EH (cell line): ENCODE measurements at regions not wholly inside any gene's neighbourhood (a gene's known extent, or its start where the extent isn't known, plus 50 kb on each side); places are given as distances from the start of the nearest gene placed in this dataset.
"Not testable (repeated sequence)": the region's sequence is repeated elsewhere in the genome, so short reads cannot be mapped to it uniquely, and the experiment has no call there.

Experiments
- DNase-seq: peaks from one replicate; pipeline ENCODE4 v3.0.0-alpha.2; 2015; ENCODE audit warnings: low read depth

- no peak for DNase-seq
Measured at GRCh38 chr1:229860926-229861325, 206.1 kb upstream of the GALNT2 start.

- no peak for DNase-seq
Measured at GRCh38 chr1:229862017-229862774, 204.8 kb upstream of the GALNT2 start.

DNA sequence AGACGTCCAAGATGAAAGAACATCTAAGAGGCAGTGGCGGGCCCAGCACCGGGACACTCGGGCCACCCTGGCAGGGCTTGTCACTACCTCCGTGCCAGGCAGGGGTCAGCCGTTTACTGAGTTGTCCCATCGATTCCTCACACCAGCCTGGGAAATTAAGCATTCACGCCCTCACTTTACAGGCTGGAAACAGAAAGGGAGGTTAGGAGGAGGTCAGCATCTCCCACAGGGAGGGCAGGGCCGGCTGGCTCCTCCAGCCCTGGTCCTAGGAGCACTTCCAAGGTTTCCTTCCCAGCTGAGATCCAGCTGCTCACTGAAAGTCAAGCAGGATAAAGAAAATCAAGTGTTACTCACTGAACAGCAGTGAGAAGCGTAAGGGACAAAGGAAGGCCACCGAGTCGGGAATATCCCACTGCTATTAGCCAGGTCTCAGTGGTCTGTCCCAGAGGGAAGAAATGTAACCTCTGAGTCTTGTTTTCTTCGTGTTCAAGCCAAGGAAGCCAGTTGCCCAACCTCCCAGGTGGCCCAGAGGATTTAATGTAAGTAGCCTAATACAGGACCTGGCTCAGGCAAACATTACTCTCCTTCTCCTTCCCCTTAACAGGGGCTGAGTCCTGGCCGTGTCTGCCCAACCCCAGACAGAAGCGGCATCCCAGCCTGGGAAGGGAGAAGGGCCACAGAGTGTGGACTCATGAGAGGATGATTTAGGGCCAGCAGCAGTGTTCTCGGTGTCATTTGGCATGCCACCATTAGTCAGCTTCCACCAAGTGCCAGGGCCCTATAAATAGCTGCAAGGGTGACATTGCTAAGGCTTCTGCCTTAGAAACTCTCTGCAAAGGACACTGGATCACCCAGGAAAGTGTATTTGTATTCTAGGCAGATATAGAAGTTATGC, 203.1 kb upstream of the GALNT2 start:
- no peak for DNase-seq

GRCh38 chr1:229864686-229865230, 202.3 kb upstream of the GALNT2 start:
- no peak for DNase-seq

- not testable (repeated sequence) for DNase-seq
Measured at GRCh38 chr1:229865321-229865720, 201.7 kb upstream of the GALNT2 start.

- DNase-seq, result no peak
Measured at GRCh38 chr1:229867726-229868125, 199.3 kb upstream of the GALNT2 start.

GRCh38 chr1:229869240-229869639, 197.8 kb upstream of the GALNT2 start:
- DNase-seq, result no peak

- DNase-seq, result no peak
Measured at GRCh38 chr1:229869687-229870086, 197.4 kb upstream of the GALNT2 start.

GRCh38 chr1:229870381-229870780, 196.7 kb upstream of the GALNT2 start:
- DNase-seq, result no peak

DNA sequence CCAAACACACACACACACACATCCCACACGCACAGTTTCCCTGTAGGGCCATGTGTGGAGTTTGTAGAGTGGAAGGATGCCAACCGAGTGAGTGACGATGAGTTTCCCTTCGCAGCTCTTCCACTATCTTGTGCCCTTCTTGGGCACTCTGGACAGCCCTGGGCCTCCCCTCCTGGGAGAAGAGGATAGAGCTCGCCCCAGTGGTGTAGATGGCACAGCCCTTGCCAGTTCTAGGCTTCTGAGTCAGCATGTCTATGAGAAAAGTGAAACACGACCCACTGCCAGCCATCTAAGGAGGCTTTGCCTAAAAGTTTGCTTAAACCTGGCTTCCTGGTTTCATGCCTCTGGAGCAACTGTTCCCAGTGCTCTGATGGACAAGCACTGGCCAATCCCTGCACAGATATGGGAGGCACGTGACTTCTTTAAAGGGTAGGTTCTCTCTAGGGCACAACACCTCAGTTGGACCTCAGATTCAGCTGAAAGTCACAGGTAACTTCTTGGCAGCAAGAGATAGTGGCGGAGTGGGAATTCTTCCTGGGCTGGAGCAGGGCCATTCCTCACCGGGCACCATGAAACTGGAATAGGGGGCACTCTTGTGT, 195.9 kb upstream of the GALNT2 start:
- DNase-seq, result no peak

DNA sequence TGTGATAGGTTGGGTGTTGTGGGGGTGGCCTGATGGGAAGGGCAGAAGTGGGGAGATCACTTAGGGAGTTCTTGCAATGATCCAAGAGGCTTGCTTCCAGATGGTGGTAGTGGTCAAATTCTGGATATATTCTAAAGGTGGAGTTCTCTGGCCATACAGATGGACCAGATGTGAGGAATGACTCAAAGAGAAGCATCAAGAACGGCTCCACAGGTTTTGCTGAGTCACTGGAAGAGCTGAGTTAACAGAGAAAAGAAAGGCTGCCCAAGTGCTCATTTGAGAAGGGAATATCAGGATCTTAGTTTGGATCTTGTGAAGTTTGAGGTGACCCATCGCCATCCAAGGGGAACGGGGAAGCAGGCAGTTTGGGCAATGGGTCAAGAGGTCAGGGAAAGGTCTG, 192.9 kb upstream of the GALNT2 start:
- no peak for DNase-seq

DNA sequence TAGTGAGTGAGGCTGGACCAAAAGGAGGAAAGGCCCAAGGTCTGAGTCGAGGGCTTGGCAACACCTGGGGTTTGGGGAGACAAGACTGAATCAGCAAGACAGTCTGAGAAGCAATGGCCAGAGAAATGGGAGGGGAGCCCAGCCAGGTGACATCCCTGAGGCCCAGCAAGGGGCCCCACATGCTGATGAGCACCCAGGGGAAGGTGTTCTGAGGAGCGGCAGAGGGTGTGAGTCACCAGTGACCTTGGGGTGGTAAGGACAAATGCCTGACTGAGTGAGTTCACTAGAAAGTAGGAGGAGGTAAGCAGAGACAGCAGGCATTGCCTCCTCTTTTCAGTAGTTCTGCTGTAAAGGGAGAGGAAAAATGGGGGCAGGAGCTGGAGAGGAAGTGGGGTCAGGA, 192.4 kb upstream of the GALNT2 start:
- no peak for DNase-seq

- DNase-seq, result no peak
Measured at GRCh38 chr1:229875086-229875485, 192.0 kb upstream of the GALNT2 start.

DNA sequence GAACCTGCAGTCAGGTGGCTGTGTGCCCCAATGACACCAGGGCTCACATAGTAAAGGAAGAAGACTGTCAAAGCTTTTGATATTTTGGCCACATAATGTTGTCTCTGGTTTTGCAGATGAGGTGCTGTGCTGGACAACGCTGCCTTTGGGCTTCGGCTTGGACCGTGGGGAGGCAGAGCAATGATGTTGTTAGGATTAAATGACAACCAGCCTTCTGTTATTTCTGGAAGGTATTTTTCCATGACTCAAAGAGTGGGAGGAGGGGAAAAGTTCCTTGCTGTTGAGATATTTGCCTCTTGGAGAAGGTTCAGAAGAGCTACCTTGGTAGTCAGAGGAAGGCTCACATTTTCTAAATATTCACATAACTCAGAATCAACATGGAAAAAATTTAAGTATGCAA, 187.3 kb upstream of the GALNT2 start:
- no peak for DNase-seq

DNA sequence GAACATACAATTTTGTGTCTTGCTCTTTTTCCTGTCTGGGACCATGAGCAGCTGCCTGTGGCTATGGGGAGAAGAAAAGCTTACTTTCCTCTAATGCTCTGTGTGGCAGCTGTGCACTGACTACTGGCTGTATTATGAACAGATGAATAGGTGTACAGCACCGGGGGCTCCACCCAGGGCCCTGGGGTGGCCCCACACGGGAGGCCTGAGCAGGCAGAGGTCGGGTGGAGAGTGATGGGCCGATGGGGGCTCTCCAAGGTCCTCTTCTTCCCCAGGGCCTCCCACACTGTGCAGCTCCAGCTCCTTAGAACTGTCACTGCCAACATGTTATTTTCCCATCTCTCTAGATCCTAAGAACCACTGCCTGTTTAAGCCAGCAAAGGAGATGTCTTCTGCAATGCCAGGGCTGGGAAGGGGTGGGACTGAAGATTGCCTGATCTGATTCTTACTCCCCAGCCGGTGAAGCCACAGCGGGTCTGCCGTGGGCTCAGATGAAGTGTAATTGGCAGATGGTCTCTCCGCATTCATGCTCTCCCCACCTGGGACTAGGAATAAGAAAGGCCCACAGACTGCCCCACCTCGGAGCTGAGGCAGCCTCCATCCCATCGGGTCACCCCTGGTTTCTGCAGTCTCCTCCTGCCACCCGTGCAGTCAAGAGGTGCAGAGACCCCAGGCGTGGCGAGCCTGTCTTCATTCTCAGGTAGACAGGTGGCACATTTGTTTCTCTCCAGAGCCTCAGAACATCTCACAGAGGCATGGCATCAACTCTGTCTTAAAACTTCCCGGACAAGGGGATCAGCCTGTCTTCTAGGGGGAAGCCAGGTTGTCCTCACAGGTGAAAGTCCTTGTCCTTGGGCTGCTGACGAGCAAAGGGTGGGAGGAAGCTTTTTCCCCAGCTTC, 186.5 kb upstream of the GALNT2 start:
- DNase-seq, result no peak

DNA sequence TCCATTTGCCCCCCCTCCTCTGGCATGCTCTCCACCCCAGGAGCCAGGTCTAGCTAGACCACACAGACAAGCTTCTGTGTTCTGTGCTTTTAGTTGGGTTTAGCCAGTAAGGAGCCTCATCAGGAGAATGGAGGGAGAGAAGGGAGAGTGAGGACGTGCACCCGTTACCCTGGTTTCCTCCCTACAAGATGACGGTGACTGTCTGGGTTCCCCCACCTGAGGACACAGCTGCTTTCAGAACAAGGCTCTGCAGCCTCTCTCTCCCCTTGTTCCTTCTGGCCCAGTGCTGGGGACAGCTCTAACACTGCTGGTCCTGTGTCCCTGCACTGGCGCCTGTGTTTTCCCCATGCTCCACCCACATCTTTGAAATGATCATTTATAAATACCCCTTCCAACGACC, 184.4 kb upstream of the GALNT2 start:
- DNase-seq, result no peak

DNA sequence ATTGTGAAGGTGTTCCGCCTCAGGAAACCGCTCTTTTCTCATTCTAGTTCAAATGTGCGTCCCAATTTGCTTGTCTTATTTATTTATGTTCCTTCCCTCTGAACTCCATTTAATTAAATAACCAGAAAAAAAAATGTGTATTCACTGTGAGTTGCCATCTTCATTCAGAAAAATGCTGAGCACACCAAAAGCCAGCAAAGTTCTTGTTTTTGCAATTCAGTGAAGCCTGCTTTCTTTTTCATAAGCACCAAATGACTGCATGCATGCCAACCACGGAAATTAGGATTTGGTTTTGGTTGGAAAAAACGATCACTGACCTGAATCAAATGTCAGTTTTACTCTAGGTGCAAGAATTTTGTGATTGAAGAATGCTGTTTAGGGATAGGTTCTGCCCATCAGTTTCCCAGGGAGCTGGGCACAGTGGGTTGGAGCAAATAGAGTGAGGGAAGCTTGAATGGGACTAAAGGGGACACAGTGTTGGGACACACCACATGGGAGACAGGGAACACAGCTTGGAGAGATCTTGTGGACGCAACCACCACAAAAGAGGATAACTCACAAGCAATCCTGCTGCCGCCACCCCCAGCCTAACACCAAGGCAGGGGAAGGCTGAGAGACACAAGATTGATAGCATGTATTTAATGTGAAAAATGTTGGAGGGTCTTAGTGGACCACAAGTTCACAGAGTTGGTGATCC, 183.4 kb upstream of the GALNT2 start:
- no peak for DNase-seq

DNA sequence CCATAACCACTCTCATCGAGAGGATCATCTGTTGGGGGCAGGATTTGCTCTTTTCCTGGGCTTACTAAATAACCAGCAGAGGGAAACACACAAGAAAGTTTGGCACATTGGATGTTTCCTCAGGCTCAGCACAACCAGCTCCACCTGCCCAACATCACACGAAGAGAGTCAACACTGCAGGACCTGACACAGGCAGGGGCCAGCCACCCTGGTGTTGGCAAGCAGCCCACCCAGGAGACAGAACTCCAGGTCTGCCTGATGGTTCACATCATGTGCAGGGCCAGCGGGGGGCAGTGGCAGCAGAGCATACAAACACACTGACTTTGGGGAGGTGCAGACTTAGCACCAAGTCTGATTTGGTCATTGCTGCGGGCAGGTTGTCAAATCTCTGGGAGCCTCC, 182.3 kb upstream of the GALNT2 start:
- DNase-seq, result no peak

GRCh38 chr1:229885568-229886495, 181.2 kb upstream of the GALNT2 start:
- DNase-seq, result no peak

DNA sequence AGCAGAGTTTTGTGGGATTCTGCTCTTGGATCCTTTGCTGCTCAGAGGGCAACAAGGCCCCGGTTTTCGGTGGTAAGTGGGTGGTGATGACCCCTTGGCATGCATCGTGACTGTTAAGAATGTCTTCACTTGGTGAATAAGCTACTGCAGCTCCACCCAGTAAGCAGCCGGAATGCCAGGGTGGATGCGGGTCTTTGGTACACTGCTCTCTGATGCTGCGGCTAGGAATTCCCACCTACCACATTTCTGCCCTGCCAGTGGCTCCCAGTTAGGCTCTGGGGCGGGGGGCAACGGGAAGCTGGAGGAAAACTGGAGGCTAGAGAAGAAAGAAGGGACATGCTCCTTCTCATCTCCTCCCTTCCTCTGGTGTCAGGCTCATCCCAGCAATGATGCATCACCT, 180.4 kb upstream of the GALNT2 start:
- DNase-seq, result no peak
